Hepatocyte (in vitro differentiated cells): ENCODE measurements at regions not wholly inside any gene's neighbourhood (a gene's known extent, or its start where the extent isn't known, plus 50 kb on each side); places are given as distances from the start of the nearest gene placed in this dataset.

Experiments used
- DNase-seq: peaks from one replicate; pipeline ENCODE4 v3.0.0-alpha.2; 2016; ENCODE audit warnings: low spot score
- H2AFZ ChIP-seq: fragments of 200-600 bp; sonication (generic); 2 replicates; pipeline ENCODE4 v1.6.0; 2016; ENCODE audit warnings: antibody characterized with exemption, mild to moderate bottlenecking
- H3K27ac ChIP-seq: fragments of 200-600 bp; sonication (generic); 2 replicates; pipeline ENCODE4 v1.5.1; 2016; ENCODE audit warnings: mild to moderate bottlenecking
- H3K27me3 ChIP-seq: fragments of 200-600 bp; sonication (generic); 2 replicates; pipeline ENCODE4 v1.6.1; 2016
- H3K36me3 ChIP-seq: fragments of 200-600 bp; sonication (generic); replicated peaks from 2 replicates; pipeline ENCODE4 v1.5.1; 2016; ENCODE audit warnings: low read depth; ENCODE audit not compliant: insufficient read depth
- H3K4me1 ChIP-seq: fragments of 200-600 bp; sonication (generic); 2 replicates; pipeline ENCODE4 v1.5.1; 2016; ENCODE audit warnings: mild to moderate bottlenecking, moderate library complexity; ENCODE audit not compliant: insufficient read depth
- H3K4me2 ChIP-seq: fragments of 200-600 bp; sonication (generic); 2 replicates; pipeline ENCODE4 v1.6.0; 2016
- H3K4me3 ChIP-seq: fragments of 200-600 bp; sonication (generic); 2 replicates; pipeline ENCODE4 v1.5.1; 2016; ENCODE audit warnings: mild to moderate bottlenecking
- H3K79me2 ChIP-seq: fragments of 200-600 bp; sonication (generic); 2 replicates; pipeline ENCODE4 v1.6.0; 2017; ENCODE audit warnings: mild to moderate bottlenecking
- H3K9me2 ChIP-seq: fragments of 200-600 bp; sonication (generic); replicated peaks from 2 replicates; pipeline ENCODE4 v1.6.0; 2017; ENCODE audit warnings: mild to moderate bottlenecking; ENCODE audit not compliant: insufficient read depth
- H3K9me3 ChIP-seq: fragments of 200-600 bp; sonication (generic); 2 replicates; pipeline ENCODE4 v1.5.1; 2016; ENCODE audit warnings: low read depth, mild to moderate bottlenecking
- H4K20me1 ChIP-seq: fragments of 200-600 bp; sonication (generic); 2 replicates; pipeline ENCODE4 v1.6.0; 2016; ENCODE audit warnings: mild to moderate bottlenecking; ENCODE audit not compliant: insufficient read depth, poor library complexity, severe bottlenecking
- EZH2 ChIP-seq: fragments of 200-600 bp; sonication (generic); IDR thresholded peaks from 2 replicates; pipeline ENCODE4 v1.6.1; 2016; ENCODE audit warnings: antibody characterized with exemption, mild to moderate bottlenecking, borderline replicate concordance
- EZH2phosphoT487 ChIP-seq: fragments of 200-600 bp; sonication (generic); IDR thresholded peaks from one replicate; pipeline ENCODE4 v1.6.1; 2018; ENCODE audit warnings: antibody characterized with exemption, mild to moderate bottlenecking, low read depth, moderate library complexity; ENCODE audit not compliant: unreplicated experiment, severe bottlenecking
- WGBS: methylation state at CpG from one replicate; pipeline ENCODE4 v1.1.6; 2016; ENCODE audit warnings: low lambda C conversion rate; ENCODE audit errors: missing lambda C conversion rate; 5-methylcytosine and 5-hydroxymethylcytosine counted together
- TF ChIP-seq, protein P1 (sequence below): fragments of 200-600 bp; sonication (generic); IDR thresholded peaks from 2 replicates; pipeline ENCODE4 v1.5.1; 2016; ENCODE audit warnings: antibody characterized with exemption, mild to moderate bottlenecking; ENCODE audit not compliant: poor library complexity

DNA sequence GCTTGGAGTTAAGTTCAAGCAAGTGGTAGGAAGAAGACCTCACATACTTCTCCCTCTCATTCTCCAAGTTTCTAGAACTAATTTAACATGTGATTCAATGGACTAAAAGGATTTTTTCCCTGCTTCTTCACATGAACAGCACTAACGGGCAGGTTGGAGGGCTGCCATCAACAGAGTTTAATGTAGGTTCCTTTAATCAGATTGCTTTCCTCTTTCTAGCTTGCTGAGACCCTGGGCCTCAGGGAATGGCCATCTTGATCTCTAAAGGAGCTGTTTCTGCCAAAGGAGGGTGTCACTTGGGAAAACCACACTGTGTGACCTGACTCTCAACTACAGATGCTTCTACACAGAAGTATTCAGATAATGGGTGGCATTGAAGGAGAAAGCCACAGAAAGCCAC, 223.3 kb downstream of the PIK3R1 start:
- no peaks in the 10 kb centered on the region for H3K27me3 ChIP-seq
- H3K9me3 ChIP-seq = no peaks in the 10 kb centered on the region
- no peak for DNase-seq
- 54% methylated on average over 1 of the region's 1 CpG for WGBS
- H2AFZ ChIP-seq = no peak overlapping the region
- no peaks in the 10 kb centered on the region for H4K20me1 ChIP-seq
- no peak overlapping the region for H3K4me2 ChIP-seq
- TF ChIP-seq, protein P1, sequence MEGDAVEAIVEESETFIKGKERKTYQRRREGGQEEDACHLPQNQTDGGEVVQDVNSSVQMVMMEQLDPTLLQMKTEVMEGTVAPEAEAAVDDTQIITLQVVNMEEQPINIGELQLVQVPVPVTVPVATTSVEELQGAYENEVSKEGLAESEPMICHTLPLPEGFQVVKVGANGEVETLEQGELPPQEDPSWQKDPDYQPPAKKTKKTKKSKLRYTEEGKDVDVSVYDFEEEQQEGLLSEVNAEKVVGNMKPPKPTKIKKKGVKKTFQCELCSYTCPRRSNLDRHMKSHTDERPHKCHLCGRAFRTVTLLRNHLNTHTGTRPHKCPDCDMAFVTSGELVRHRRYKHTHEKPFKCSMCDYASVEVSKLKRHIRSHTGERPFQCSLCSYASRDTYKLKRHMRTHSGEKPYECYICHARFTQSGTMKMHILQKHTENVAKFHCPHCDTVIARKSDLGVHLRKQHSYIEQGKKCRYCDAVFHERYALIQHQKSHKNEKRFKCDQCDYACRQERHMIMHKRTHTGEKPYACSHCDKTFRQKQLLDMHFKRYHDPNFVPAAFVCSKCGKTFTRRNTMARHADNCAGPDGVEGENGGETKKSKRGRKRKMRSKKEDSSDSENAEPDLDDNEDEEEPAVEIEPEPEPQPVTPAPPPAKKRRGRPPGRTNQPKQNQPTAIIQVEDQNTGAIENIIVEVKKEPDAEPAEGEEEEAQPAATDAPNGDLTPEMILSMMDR = no peak
- no peak for TF ChIP-seq EZH2
- TF ChIP-seq EZH2phosphoT487 = no peak
- no peak overlapping the region for H3K4me3 ChIP-seq
- no peaks in the 10 kb centered on the region for H3K36me3 ChIP-seq
- H3K79me2 ChIP-seq = no peaks in the 10 kb centered on the region
- H3K4me1 ChIP-seq = peaks cover 12% of the 10 kb centered on the region
- H3K27ac ChIP-seq = no peak overlapping the region
- no peaks in the 10 kb centered on the region for H3K9me2 ChIP-seq

DNA sequence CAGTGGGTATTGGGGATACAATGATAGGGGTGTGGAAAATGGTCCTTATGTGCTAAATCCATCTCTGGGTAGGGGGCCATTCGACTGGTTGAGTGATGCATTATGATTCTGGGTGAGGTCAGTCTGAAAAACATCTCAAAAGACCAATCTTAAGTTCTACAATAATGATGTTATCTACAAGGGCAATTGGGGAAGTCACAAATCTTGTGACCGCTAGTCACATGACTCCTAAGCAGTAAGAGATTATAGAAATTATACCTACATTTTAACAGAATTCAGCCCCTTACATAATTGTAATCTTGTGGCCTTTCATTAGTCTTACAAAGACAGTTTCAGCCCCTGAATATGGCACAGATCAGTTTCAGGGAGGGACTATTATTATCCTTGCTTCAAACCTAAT, 224.7 kb downstream of the PIK3R1 start:
- WGBS = 96% methylated on average over 2 of the region's 2 CpGs
- Histone ChIP-seq H3K4me2 (no peak overlapping the region), H2AFZ (no peak overlapping the region)

DNA sequence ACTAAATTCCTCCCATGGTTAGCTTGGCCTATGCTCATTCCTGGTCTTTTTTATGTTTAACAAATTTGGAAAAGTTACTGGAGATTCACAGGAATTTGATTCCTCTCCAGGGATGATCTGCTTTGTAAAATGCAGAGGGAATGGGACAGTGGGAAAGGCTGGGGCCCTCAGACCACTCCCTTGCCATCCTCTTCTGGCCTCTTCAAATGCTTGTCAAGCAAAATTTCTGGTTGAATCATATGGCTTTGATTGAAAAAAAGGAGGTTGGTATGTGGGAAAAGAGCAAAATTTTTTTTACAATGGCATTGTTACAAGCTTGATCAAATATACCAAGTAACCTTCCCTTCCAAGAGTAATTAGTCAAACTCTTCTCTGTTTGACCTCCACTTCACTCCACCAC, 225.1 kb downstream of the PIK3R1 start:
- no peaks in the 10 kb centered on the region for H3K27me3 ChIP-seq
- H3K4me1 ChIP-seq = peaks cover 6% of the 10 kb centered on the region
- no peaks in the 10 kb centered on the region for H4K20me1 ChIP-seq
- no peaks in the 10 kb centered on the region for H3K79me2 ChIP-seq
- H3K9me2 ChIP-seq = no peaks in the 10 kb centered on the region
- H2AFZ ChIP-seq = no peak overlapping the region
- H3K9me3 ChIP-seq = no peaks in the 10 kb centered on the region
- no peak overlapping the region for H3K4me3 ChIP-seq
- DNase-seq = no peak
- H3K4me2 ChIP-seq = no peak overlapping the region
- TF ChIP-seq EZH2phosphoT487 (no peak), EZH2 (no peak)
- TF ChIP-seq, protein P1 = no peak
- no peak overlapping the region for H3K27ac ChIP-seq
- no peaks in the 10 kb centered on the region for H3K36me3 ChIP-seq

More for the DNA sequence above, 224.7 kb downstream of the PIK3R1 start:
- H3K4me1 ChIP-seq = peaks cover 6% of the 10 kb centered on the region
- H3K79me2 ChIP-seq = no peaks in the 10 kb centered on the region
- no peaks in the 10 kb centered on the region for H3K9me3 ChIP-seq
- no peaks in the 10 kb centered on the region for H4K20me1 ChIP-seq
- TF ChIP-seq, protein P1 = no peak
- TF ChIP-seq EZH2 (no peak), EZH2phosphoT487 (no peak)
- DNase-seq = no peak
- no peaks in the 10 kb centered on the region for H3K9me2 ChIP-seq
- no peaks in the 10 kb centered on the region for H3K36me3 ChIP-seq
- H3K27me3 ChIP-seq = no peaks in the 10 kb centered on the region
- no peak overlapping the region for H3K4me3 ChIP-seq
- no peak overlapping the region for H3K27ac ChIP-seq

DNA sequence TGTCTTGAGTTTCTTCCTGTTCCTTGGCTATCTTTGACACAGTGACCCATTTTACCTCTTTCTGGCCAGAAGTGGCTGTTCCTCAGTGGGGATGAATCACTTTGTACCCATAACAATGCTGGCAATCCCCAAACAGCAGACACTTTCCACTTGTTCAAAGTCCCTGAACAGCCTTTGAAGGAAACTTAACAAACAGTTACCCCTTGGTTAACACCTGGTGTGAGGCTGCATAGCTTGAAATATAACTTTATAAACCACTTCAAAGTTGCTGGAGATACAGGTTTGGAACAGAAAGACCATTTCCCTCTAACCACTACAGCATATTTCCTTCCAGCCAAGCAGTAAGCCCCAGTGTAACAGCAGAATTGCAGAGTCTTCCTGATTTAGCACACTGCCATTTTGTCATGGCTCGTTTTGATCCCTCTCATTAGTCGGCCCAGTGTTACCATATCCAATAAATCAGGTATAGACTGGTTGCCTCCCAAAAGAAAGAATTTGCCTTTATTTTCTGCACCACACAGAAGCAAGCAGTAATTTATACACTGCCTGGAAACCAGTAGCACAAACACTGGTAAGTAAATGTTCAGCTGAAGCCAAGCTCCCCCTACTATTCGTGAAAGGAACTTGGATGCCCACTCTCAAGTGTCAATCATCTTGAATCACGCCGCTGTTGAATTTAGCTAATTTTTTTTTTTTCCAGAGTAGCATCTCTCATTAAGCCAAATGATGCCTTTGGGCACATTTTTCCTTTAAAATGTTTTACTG, 225.9 kb downstream of the PIK3R1 start:
- Histone ChIP-seq H3K9me3 (no peaks in the 10 kb centered on the region), H4K20me1 (no peaks in the 10 kb centered on the region), H3K4me3 (no peak overlapping the region), H3K4me1 (peaks cover 6% of the 10 kb centered on the region), H2AFZ (no peak overlapping the region), H3K9me2 (no peaks in the 10 kb centered on the region), H3K4me2 (no peak overlapping the region), H3K36me3 (no peaks in the 10 kb centered on the region), H3K79me2 (no peaks in the 10 kb centered on the region), H3K27me3 (no peaks in the 10 kb centered on the region), H3K27ac (no peak overlapping the region)
- 85% methylated on average over 5 of the region's 5 CpGs for WGBS
- TF ChIP-seq, protein P1 = no peak
- TF ChIP-seq EZH2phosphoT487 = no peak
- TF ChIP-seq EZH2 = no peak
- DNase-seq = no peak
